AG09319 (cell line): ENCODE measurements at regions not wholly inside any gene's neighbourhood (a gene's known extent, or its start where the extent isn't known, plus 50 kb on each side); places are given as distances from the start of the nearest gene placed in this dataset.

Experiments
- DNase-seq: peaks from one replicate; pipeline ENCODE4 v3.0.0-alpha.2; 2010; ENCODE audit warnings: low read depth; ENCODE audit errors: extremely low read depth
- CTCF ChIP-seq: IDR thresholded peaks from 2 replicates; pipeline ENCODE4 v1.5.1; 2011; ENCODE audit warnings: low read depth, mild to moderate bottlenecking, inconsistent platforms, low read length, moderate library complexity

- DNase-seq = no peak
- TF ChIP-seq CTCF = no peak
Observed at GRCh38 chr6:22349051-22349450, 52.2 kb upstream of the PRL start.

DNA sequence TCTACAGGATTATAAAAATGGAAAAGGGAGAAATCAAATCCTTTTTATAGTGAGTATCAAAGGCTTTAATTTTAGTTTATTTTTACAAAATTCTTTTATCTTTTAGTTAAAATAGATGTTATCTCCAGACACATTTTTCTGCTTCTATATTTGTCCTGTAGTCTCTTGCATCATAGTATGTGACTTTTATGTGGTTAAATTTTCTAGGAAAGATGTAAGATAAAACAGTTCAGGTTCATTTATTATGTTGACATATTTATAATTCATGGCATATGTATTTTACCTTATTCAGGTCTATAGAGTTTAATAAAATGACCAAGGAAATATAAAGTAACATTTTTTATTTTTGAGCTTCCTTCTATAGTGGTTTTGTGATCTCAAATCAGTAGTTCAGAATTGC lies 52.7 kb upstream of the PRL start:
- DNase-seq = no peak
- TF ChIP-seq CTCF = no peak

DNA sequence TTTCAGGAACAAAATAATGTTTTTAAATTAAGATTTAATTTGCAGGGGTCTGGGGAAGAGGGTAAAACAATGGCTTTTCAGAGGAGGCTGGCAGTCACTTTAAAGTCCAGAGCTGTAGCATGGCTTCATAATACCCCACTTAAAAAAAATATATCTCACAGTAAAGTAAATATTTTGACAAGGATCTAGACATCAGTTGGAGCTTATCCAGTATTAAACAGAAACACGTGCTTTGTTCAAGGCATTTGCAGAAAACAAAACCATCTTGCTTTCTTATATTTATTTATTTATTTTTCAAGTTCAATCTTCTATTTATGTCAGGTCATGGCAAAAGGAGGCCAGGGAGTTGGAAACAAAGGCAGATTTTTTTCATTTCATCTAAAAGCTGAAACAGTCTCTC lies 53.3 kb upstream of the PRL start:
- TF ChIP-seq CTCF = no peak
- DNase-seq = no peak

GRCh38 chr6:22353101-22353500 lies 56.3 kb upstream of the PRL start:
- no peak for DNase-seq
- no peak for TF ChIP-seq CTCF

DNA sequence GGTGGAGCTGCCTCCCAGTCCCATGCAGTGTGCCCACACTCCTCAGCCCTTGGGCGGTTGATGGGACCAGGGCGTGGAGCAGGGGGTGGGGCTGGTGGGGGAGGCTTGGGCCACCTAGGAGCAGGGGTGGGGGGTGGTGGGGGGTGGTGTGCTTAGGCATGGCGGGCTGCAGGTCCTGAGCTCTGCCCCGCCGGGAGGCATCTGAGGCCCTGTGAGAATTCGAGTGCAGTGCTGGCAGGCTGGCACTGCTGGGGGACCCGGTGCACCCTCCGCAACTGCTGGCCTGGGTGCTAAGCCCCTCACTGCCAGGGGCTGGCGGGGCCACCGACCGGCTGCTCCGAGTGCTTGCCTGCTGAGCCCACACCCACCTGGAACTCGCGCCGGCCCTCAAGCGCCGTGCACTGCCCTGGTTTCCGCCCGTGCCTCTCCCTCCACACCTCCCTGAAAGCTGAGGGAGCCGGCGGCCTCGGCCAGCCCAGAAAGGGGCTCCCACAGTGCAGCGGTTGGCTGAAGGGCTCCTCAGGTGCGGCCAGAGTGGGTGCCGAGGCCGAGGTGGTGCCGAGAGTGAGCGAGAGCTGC lies 59.6 kb upstream of the PRL start:
- no peak for TF ChIP-seq CTCF
- DNase-seq = no peak

DNA sequence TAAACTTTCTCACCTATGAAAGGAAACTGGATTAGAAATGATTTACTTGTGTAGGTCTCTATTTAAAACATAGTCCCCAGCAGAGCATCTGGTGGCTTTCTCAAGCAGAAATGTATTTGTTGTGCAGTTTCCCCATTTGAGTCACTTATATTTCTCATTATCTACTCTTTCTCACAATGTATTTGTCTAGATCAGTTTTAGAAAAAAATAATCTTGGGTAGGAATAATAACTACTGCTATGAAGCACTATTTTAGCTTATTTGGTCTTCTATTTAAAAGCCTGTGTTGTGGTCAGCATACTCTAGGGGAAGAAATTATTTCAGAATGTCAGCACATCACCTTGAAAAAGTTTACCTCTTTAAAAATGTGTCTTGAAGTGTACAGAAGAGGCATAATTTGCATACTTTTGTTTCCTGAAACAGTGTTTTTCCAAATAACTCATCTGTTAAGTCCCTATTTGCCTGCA lies 60.9 kb upstream of the PRL start:
- TF ChIP-seq CTCF = no peak

GRCh38 chr6:22361576-22361975 lies 64.7 kb upstream of the PRL start:
- TF ChIP-seq CTCF = no peak
- no peak for DNase-seq

More for the DNA sequence above, 60.9 kb upstream of the PRL start:
- DNase-seq = no peak
